ENCODE measurements at regions not wholly inside any gene's neighbourhood (a gene's known extent, or its start where the extent isn't known, plus 50 kb on each side); places are given as distances from the start of the nearest gene placed in this dataset.
"Not testable (repeated sequence)": the region's sequence is repeated elsewhere in the genome, so short reads cannot be mapped to it uniquely, and the experiment has no call there.

DNA sequence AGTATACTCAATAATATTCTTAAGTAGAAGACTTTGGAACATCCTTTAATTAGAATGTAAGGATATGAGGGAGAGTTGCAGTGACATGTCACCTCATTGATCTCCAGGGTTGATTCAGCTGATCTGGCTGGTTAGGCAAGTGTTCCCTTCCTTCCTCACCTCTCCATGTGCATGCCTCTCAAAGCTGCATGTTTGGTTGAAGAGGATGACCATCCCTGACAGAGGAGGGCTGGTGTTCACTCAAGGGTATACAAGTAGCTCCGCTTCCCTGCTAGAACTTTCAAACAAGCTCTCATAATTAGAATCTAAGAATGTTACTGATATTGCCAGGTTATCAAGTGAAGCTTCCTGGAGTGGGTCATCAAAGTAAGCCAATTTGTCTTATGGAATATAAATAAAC is 341.1 kb upstream of the FLRT2 start:
- DNase-seq (ENCODE audit: low read depth), result no peak
- TF ChIP-seq, protein P1, sequence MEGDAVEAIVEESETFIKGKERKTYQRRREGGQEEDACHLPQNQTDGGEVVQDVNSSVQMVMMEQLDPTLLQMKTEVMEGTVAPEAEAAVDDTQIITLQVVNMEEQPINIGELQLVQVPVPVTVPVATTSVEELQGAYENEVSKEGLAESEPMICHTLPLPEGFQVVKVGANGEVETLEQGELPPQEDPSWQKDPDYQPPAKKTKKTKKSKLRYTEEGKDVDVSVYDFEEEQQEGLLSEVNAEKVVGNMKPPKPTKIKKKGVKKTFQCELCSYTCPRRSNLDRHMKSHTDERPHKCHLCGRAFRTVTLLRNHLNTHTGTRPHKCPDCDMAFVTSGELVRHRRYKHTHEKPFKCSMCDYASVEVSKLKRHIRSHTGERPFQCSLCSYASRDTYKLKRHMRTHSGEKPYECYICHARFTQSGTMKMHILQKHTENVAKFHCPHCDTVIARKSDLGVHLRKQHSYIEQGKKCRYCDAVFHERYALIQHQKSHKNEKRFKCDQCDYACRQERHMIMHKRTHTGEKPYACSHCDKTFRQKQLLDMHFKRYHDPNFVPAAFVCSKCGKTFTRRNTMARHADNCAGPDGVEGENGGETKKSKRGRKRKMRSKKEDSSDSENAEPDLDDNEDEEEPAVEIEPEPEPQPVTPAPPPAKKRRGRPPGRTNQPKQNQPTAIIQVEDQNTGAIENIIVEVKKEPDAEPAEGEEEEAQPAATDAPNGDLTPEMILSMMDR (IDR thresholded peaks at IDR 0.05; ENCODE audit: insufficient read depth, low read depth, low read length, missing control alignments), result no peak
- no peak overlapping the region for H3K4me3 ChIP-seq (ENCODE audit: low read depth, low read length)

DNA sequence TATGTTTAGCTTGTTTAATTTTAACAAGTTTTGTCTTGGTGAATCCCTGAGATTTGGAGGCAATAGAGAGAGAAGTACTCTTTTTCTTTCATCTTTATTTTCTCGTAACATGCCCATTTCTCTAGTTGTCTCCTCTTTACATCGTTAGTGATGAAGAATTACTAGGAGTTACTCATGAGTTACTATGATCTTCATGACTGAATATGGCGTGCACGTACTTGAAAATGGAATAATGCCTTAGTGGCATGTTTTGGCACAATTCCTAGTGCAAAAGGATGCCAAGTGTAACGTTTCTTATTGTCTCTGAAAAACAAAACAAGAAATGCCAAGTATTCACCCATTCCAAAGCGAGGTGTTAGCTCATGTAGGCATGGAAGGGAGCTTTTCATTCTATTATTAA is 340.7 kb upstream of the FLRT2 start:
- not testable (repeated sequence) for H3K4me3 ChIP-seq (ENCODE audit: low read depth, low read length); DNase-seq (ENCODE audit: low read depth)

DNA sequence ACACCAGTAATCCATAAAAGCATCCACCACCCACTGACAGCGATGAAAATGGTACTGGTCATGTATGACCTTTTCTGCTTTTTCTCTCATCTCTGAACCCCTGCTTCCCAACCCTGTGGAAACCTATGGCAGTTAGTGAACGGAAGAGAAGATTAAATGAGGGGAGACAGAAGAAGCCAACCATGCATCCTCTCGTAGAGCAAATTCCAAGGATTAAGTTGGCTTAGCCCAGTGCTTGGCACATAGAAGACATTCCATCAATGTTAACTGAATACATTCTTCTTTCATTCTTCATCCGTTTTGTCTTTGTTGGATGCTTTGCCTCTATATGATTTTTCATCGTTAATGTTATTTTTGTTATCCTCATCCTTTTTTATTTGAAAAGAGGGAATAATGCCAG is 339.7 kb upstream of the FLRT2 start:
- TF ChIP-seq, protein P1 (IDR thresholded peaks at IDR 0.05; ENCODE audit: insufficient read depth, low read depth, low read length, missing control alignments), result no peak
- DNase-seq (ENCODE audit: low read depth), result no peak
- H3K4me3 ChIP-seq (ENCODE audit: low read depth, low read length), result no peak overlapping the region

DNA sequence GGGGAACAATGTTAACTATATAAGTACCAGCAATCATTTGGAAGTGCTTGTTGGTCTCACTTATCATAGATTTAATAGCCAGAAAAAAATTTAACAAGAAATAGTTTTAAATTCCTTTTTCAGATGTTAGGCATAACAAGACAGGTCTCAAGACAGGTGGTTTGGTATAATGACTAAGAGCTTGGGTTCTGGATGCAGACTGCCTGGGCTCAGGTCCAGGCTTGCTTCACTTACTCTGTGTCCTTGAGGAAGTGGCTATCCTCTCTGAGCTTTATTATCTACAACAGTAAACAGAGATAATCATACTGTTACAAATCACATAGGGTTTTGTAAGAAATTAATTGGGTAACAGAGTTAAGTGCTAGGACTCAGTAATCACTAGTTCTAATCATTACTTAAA is 338.0 kb upstream of the FLRT2 start:
- no peak for DNase-seq (ENCODE audit: low read depth)
- no peak overlapping the region for H3K4me3 ChIP-seq (ENCODE audit: low read depth, low read length)
- TF ChIP-seq, protein P1 (IDR thresholded peaks at IDR 0.05; ENCODE audit: insufficient read depth, low read depth, low read length, missing control alignments), result no peak

DNA sequence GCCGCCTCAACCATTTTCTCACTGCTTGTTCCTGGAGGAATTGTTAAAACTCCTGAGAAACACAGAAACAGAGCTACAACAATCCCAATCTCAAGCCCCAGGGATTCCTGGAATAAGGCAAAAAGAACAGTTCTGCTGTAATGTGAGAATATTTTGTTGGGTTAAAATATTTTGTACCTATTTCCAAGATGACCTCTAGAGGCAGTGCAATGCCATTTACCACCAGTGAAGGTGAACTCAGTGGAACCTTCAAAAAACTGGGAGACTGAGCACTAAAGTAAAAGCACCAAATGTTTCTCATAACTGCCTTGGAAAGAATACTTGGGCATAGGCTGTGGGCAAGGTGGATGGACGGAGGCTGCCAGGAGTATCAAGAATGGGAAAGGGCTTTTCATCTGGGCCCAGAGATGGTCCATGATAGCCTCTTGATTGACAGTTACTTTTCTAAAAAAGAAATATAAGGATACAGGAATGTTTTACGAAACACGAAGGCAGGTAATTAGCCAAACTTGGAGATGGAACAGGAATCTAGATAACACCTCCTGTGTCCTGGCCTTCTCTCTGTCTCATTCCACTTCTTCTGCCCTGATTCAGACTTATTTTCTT is 334.0 kb upstream of the FLRT2 start:
- DNase-seq (ENCODE audit: low read depth), result no peak
- TF ChIP-seq, protein P1 (IDR thresholded peaks at IDR 0.05; ENCODE audit: insufficient read depth, low read depth, low read length, missing control alignments), result peak; percentile 6
- H3K4me3 ChIP-seq (ENCODE audit: low read depth, low read length), result no peak overlapping the region

DNA sequence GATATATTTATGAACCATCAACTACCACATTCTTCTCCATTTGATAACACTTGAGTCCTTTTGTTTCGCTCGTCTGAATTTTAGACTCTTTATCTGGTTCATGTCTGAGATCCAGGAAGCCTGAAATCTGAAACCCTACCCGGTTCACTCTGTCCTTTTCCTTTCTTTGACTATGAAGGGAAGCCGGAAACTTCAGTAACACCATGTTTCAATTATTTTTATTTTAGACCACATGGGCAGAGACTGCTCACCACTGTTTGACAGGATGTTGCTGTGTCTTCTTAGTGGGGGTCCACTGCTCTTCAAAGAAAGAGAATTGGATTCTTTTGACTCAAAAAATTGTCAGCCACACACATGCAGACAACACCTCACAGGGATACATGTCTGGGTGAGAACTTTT is 331.9 kb upstream of the FLRT2 start:
- TF ChIP-seq, protein P1 (IDR thresholded peaks at IDR 0.05; ENCODE audit: insufficient read depth, low read depth, low read length, missing control alignments), result no peak
- H3K4me3 ChIP-seq (ENCODE audit: low read depth, low read length), result no peak overlapping the region

DNA sequence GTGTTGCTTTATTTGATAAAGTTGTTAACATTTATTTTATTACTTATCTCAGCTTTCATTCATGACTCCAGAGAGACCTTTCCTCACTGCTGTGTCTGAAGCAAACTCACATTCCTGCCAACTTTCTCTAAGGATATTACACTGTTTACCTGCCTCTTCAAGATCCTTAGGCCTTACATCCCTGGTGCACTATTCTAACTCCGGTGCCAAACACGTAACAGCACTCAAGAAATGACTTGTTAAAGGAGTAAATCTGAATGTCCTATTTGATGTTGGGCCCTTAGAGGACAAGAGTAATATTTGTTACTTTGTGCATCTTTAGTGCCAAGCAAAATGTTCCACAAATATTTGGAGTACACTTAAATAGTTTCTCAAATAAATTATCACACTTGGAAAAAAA is 324.1 kb upstream of the FLRT2 start:
- TF ChIP-seq, protein P1 (IDR thresholded peaks at IDR 0.05; ENCODE audit: insufficient read depth, low read depth, low read length, missing control alignments), result no peak
- DNase-seq (ENCODE audit: low read depth), result no peak
- H3K4me3 ChIP-seq (ENCODE audit: low read depth, low read length), result no peak overlapping the region

More for the DNA sequence above, 331.9 kb upstream of the FLRT2 start:
- no peak for DNase-seq (ENCODE audit: low read depth)

Data from GM12865 (cell line).